ENCODE measurements at regions not wholly inside any gene's neighbourhood (a gene's known extent, or its start where the extent isn't known, plus 50 kb on each side); places are given as distances from the start of the nearest gene placed in this dataset.

- Mint-ChIP-seq H3K9me3 (no peaks in the 10 kb centered on the region), H3K4me1 (peaks cover 5 to 6% of the 10 kb centered on the region in 2 donors), H3K27ac (no peak overlapping the region), H3K36me3 (no peaks in the 10 kb centered on the region), H3K4me3 (no peak overlapping the region), H3K27me3 (ENCODE audit: low read depth in 2 of 2) (peaks cover 21 to 31% of the 10 kb centered on the region in 2 donors)
- ATAC-seq: no peak
- H3K4me3 ChIP-seq (ENCODE audit: low read length): no peak overlapping the region
- intact Hi-C loops (cut with micrococcal nuclease): loop anchor here (1.0 to 5.0 kb wide), 3 partner anchors 80 to 144 kb away; no protein-coding TSS in a partner anchor
- H3K4me1 ChIP-seq (ENCODE audit: control insufficient read depth, insufficient read depth, low read length): no peaks in the 10 kb centered on the region
- H3K36me3 ChIP-seq (ENCODE audit: control insufficient read depth, insufficient read depth, low read length): no peaks in the 10 kb centered on the region
- H3K27me3 ChIP-seq (ENCODE audit: control insufficient read depth, insufficient read depth, low read length): peaks cover 2% of the 10 kb centered on the region
- WGBS (ENCODE audit: insufficient coverage): 14% methylated on average over 1 of the region's 3 CpGs
- peak; percentile 36 for TF ChIP-seq CTCF (IDR thresholded peaks at IDR 0.05)
- no peak for DNase-seq
- H3K9me3 ChIP-seq (ENCODE audit: control insufficient read depth, insufficient read depth, low read length): no peaks in the 10 kb centered on the region
- H3K27ac ChIP-seq (ENCODE audit: low read length): no peak overlapping the region
Observed at GRCh38 chr11:123247496-123247799, 52.4 kb upstream of the CLMP start.

GRCh38 chr11:123246749-123247495 lies 51.9 kb upstream of the CLMP start:
- WGBS (ENCODE audit: insufficient coverage): 14% methylated on average over 13 of the region's 13 CpGs
- no peak overlapping the region for H3K27ac Mint-ChIP-seq
- peak; percentile 85 to 97 (median 95) for ATAC-seq

GRCh38 chr11:123245567-123245966 lies 50.5 kb upstream of the CLMP start:
- Histone ChIP-seq H3K27me3 (ENCODE audit: control insufficient read depth, insufficient read depth, low read length) (peaks cover 2% of the 10 kb centered on the region), H3K9me3 (ENCODE audit: control insufficient read depth, insufficient read depth, low read length) (no peaks in the 10 kb centered on the region), H3K4me1 (ENCODE audit: control insufficient read depth, insufficient read depth, low read length) (no peaks in the 10 kb centered on the region), H3K36me3 (ENCODE audit: control insufficient read depth, insufficient read depth, low read length) (no peaks in the 10 kb centered on the region), H3K27ac (ENCODE audit: low read length) (no peak overlapping the region), H3K4me3 (ENCODE audit: low read length) (no peak overlapping the region)
- WGBS (ENCODE audit: insufficient coverage): 83% methylated on average over 4 of the region's 6 CpGs
- Mint-ChIP-seq H3K9me3 (no peaks in the 10 kb centered on the region), H3K4me1 (peaks cover 5 to 6% of the 10 kb centered on the region in 2 donors), H3K27me3 (ENCODE audit: low read depth in 2 of 2) (peaks cover 27 to 28% of the 10 kb centered on the region in 2 donors), H3K4me3 (no peak overlapping the region), H3K27ac (no peak overlapping the region), H3K36me3 (no peaks in the 10 kb centered on the region)
- intact Hi-C loops (cut with micrococcal nuclease): loop anchor here (5.0 kb wide), 1 partner anchor 78 kb away; no protein-coding TSS in a partner anchor
- no peak for DNase-seq
- no peak for TF ChIP-seq CTCF (IDR thresholded peaks at IDR 0.05)
- no peak for ATAC-seq

More at GRCh38 chr11:123246749-123247495, 51.9 kb upstream of the CLMP start:
- Histone ChIP-seq H3K9me3 (ENCODE audit: control insufficient read depth, insufficient read depth, low read length) (no peaks in the 10 kb centered on the region), H3K27me3 (ENCODE audit: control insufficient read depth, insufficient read depth, low read length) (peaks cover 2% of the 10 kb centered on the region), H3K4me3 (ENCODE audit: low read length) (no peak overlapping the region), H3K4me1 (ENCODE audit: control insufficient read depth, insufficient read depth, low read length) (no peaks in the 10 kb centered on the region), H3K27ac (ENCODE audit: low read length) (no peak overlapping the region), H3K36me3 (ENCODE audit: control insufficient read depth, insufficient read depth, low read length) (no peaks in the 10 kb centered on the region)
- no peaks in the 10 kb centered on the region for H3K9me3 Mint-ChIP-seq
- H3K27me3 Mint-ChIP-seq (ENCODE audit: low read depth in 2 of 2): peaks cover 21 to 26% of the 10 kb centered on the region in 2 donors
- intact Hi-C loops (cut with micrococcal nuclease): loop anchor here (1.0 to 5.0 kb wide), 3 partner anchors 80 to 144 kb away; no protein-coding TSS in a partner anchor
- no peak overlapping the region for H3K4me3 Mint-ChIP-seq
- peaks cover 5 to 6% of the 10 kb centered on the region in 2 donors for H3K4me1 Mint-ChIP-seq
- peak; percentile 98 for TF ChIP-seq CTCF (IDR thresholded peaks at IDR 0.05)
- DNase-seq: peak; percentile 72 to 90
- no peaks in the 10 kb centered on the region for H3K36me3 Mint-ChIP-seq

All from natural killer cell (primary cell).